ENCODE measurements at regions not wholly inside any gene's neighbourhood (a gene's known extent, or its start where the extent isn't known, plus 50 kb on each side); places are given as distances from the start of the nearest gene placed in this dataset.
A peak's percentile ranks its signal among the peaks of the same experiment; 100 is the strongest.

DNA sequence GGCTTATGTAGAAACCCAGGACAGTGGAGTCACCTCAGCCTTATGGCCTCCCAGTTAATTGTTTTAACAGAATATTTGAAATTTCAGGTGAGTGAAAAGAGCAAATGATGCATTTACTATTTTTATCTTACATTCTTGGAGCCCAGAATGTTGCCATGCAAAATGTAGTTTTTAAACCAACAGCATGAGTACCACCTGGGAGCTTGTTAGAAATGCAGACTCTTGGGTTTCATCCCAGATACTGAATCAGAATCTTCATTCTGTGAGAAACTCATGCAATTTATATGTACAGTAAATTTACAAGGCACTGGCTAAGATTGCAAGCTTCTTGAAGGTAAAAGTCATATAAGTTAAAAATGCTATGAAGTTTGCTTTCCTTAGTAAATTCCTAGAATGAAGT lies 654.5 kb upstream of the CDH2 start:
- Histone ChIP-seq H3K27me3 (replicated peaks in 1 of 4; ENCODE audit: control insufficient read depth in 3 of 4, extremely low read depth in 1 of 4, insufficient read depth in 3 of 4, low read length in 3 of 4) (no peaks in the 10 kb centered on the region), H3K4me1 (replicated peaks in 1 of 4; ENCODE audit: control insufficient read depth in 3 of 4, insufficient read depth in 4 of 4, low read length in 3 of 4) (peaks cover 3 to 16% (median 9%) of the 10 kb centered on the region in 4 experiments; a peak in 6 of 7 replicates), H3K79me1 (ENCODE audit: low read depth, low read length) (no peaks in the 10 kb centered on the region), H3K14ac (ENCODE audit: insufficient read length) (no peak overlapping the region), H4K20me1 (replicated peaks in 1 of 2; ENCODE audit: control insufficient read depth in 1 of 2, insufficient read depth in 2 of 2, low read length in 2 of 2) (no peaks in the 10 kb centered on the region), H2AK5ac (ENCODE audit: low read depth, low read length) (no peak overlapping the region), H4K8ac (ENCODE audit: extremely low read depth, insufficient read depth, low read length) (no peak overlapping the region), H3K27ac (ENCODE audit: low read depth, low read length) (no peak overlapping the region), H3K4me3 (ENCODE audit: extremely low read depth in 1 of 4, insufficient read depth in 2 of 4, low read depth in 3 of 4, low read length in 4 of 4) (no peak overlapping the region; a peak in 1 of 8 replicates), H2BK5ac (ENCODE audit: low read depth, low read length) (no peak overlapping the region), H2BK20ac (ENCODE audit: low read length) (no peak overlapping the region), H2BK120ac (replicated peaks; ENCODE audit: low read depth, low read length) (no peak overlapping the region), H3K9ac (replicated peaks in 1 of 4; ENCODE audit: extremely low read depth in 1 of 4, low read depth in 3 of 4, low read length in 3 of 4) (no peak overlapping the region), H2BK15ac (ENCODE audit: low read length) (no peak overlapping the region), H4K91ac (replicated peaks; ENCODE audit: insufficient read length, low read length) (no peak overlapping the region), H2AFZ (ENCODE audit: low read length) (no peak overlapping the region), H3K4me2 (ENCODE audit: insufficient read depth in 1 of 2, low read depth in 2 of 2, low read length in 2 of 2) (peak overlapping the region; percentile 29 to 39; a peak in 2 of 4 replicates), H3K4ac (replicated peaks; ENCODE audit: insufficient read length, low read depth, low read length) (no peak overlapping the region), H3K18ac (ENCODE audit: extremely low read depth, low read length) (no peak overlapping the region), H3K36me3 (ENCODE audit: control insufficient read depth in 2 of 4, insufficient read depth in 4 of 4, low read length in 3 of 4) (no peaks in the 10 kb centered on the region), H3K56ac (replicated peaks; ENCODE audit: insufficient read length, low read depth, low read length) (no peak overlapping the region), H2BK12ac (ENCODE audit: low read depth, low read length) (no peak overlapping the region), H3K23me2 (ENCODE audit: low read depth, low read length) (no peaks in the 10 kb centered on the region; the same call in 1 of the 2 replicates), H3K9me3 (ENCODE audit: insufficient read depth in 2 of 2, low read depth in 1 of 2, low read length in 1 of 2) (no peaks in the 10 kb centered on the region), H3K23ac (ENCODE audit: insufficient read length) (no peak overlapping the region), H4K5ac (ENCODE audit: insufficient read length, low read depth, low read length) (no peak overlapping the region), H3K79me2 (ENCODE audit: control insufficient read depth in 1 of 2, insufficient read depth in 2 of 2, low read length in 2 of 2) (no peaks in the 10 kb centered on the region)
- DNase-seq (ENCODE audit: low read depth in 1 of 2, low spot score in 2 of 2) (no peak), FAIRE-seq (no peak)
- ChIA-PET CTCF (ENCODE audit: partially characterized antibody) (no interaction called here), POLR2A (ENCODE audit: partially characterized antibody) (no interaction called here)
- TF ChIP-seq ZNF274 (IDR thresholded peaks at IDR 0.05; ENCODE audit: borderline replicate concordance, extremely low read depth, low read length) (no peak), KDM5A (IDR thresholded peaks at IDR 0.05; ENCODE audit: low read length) (no peak), SP4 (IDR thresholded peaks at IDR 0.05; ENCODE audit: low read length) (no peak), JUN (IDR thresholded peaks at IDR 0.05; ENCODE audit: low read depth, low read length) (no peak), RBBP5 (IDR thresholded peaks at IDR 0.05; ENCODE audit: borderline replicate concordance, low read depth, low read length) (no peak), BCL11A (IDR thresholded peaks at IDR 0.05; ENCODE audit: low read depth in 2 of 2, low read length in 2 of 2) (no peak), SIRT6 (IDR thresholded peaks at IDR 0.05; ENCODE audit: low read length) (no peak)
